Endothelial cell (in vitro differentiated cells): ENCODE measurements at regions not wholly inside any gene's neighbourhood (a gene's known extent, or its start where the extent isn't known, plus 50 kb on each side); places are given as distances from the start of the nearest gene placed in this dataset.
"Not testable (repeated sequence)": the region's sequence is repeated elsewhere in the genome, so short reads cannot be mapped to it uniquely, and the experiment has no call there.

Source experiments
- DNase-seq: peaks from one replicate; pipeline ENCODE4 v3.0.0; 2021; ENCODE audit warnings: low spot score
- H3K27ac Mint-ChIP-seq: one replicate; pipeline ENCODE4 v1.8.0; 2021; ENCODE audit warnings: mixed read lengths, inconsistent platforms; ENCODE audit not compliant: unreplicated experiment
- H3K27me3 Mint-ChIP-seq: one replicate; pipeline ENCODE4 v1.8.0; 2021; ENCODE audit warnings: mild to moderate bottlenecking, moderate library complexity, mixed read lengths, inconsistent platforms; ENCODE audit not compliant: unreplicated experiment
- H3K36me3 Mint-ChIP-seq: one replicate; pipeline ENCODE4 v1.8.0; 2021; ENCODE audit warnings: mild to moderate bottlenecking, low read depth, mixed read lengths, inconsistent platforms; ENCODE audit not compliant: unreplicated experiment
- H3K4me1 Mint-ChIP-seq: one replicate; pipeline ENCODE4 v1.8.0; 2021; ENCODE audit warnings: mild to moderate bottlenecking, mixed read lengths, inconsistent platforms; ENCODE audit not compliant: unreplicated experiment
- H3K4me3 Mint-ChIP-seq: one replicate; pipeline ENCODE4 v1.8.0; 2021; ENCODE audit warnings: mild to moderate bottlenecking, mixed read lengths, inconsistent platforms; ENCODE audit not compliant: unreplicated experiment
- H3K9me3 Mint-ChIP-seq: one replicate; pipeline ENCODE4 v1.8.0; 2021; ENCODE audit warnings: mixed read lengths, inconsistent platforms; ENCODE audit not compliant: unreplicated experiment
- TF ChIP-seq, protein P1 (sequence below): fragments of 200-600 bp; sonication (generic); IDR thresholded peaks from one replicate; pipeline ENCODE4 v1.5.0; 2021; ENCODE audit warnings: antibody characterized with exemption; ENCODE audit not compliant: unreplicated experiment

DNA sequence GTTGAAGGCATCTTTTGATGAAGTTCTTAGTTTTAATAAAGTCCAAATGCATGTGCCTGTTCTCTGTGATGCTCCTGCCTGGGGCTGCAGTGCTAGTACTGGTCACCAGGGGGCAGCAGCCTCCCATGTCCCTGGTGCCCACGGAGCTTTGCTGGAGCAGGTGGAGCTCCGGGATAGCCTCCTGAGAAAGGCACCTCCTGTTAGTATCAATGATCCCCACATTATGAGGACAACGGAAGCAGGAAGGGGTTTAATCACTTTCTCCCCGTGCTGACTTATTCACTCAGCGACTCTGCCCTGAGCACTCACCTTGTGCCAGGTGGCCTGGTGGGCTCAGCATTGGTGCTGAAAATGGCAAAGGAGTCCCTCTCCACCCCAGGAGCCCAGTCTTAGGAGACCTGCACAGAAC lies 123.0 kb upstream of the PZP start:
- peak; percentile 84 for DNase-seq
- peaks cover 1% of the 10 kb centered on the region for H3K9me3 Mint-ChIP-seq
- TF ChIP-seq, protein P1, sequence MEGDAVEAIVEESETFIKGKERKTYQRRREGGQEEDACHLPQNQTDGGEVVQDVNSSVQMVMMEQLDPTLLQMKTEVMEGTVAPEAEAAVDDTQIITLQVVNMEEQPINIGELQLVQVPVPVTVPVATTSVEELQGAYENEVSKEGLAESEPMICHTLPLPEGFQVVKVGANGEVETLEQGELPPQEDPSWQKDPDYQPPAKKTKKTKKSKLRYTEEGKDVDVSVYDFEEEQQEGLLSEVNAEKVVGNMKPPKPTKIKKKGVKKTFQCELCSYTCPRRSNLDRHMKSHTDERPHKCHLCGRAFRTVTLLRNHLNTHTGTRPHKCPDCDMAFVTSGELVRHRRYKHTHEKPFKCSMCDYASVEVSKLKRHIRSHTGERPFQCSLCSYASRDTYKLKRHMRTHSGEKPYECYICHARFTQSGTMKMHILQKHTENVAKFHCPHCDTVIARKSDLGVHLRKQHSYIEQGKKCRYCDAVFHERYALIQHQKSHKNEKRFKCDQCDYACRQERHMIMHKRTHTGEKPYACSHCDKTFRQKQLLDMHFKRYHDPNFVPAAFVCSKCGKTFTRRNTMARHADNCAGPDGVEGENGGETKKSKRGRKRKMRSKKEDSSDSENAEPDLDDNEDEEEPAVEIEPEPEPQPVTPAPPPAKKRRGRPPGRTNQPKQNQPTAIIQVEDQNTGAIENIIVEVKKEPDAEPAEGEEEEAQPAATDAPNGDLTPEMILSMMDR: peak; percentile 95
- H3K4me3 Mint-ChIP-seq: no peak overlapping the region
- H3K27me3 Mint-ChIP-seq: peaks cover 4% of the 10 kb centered on the region
- peaks cover under 1% of the 10 kb centered on the region for H3K36me3 Mint-ChIP-seq
- H3K27ac Mint-ChIP-seq: no peak overlapping the region
- no peaks in the 10 kb centered on the region for H3K4me1 Mint-ChIP-seq

DNA sequence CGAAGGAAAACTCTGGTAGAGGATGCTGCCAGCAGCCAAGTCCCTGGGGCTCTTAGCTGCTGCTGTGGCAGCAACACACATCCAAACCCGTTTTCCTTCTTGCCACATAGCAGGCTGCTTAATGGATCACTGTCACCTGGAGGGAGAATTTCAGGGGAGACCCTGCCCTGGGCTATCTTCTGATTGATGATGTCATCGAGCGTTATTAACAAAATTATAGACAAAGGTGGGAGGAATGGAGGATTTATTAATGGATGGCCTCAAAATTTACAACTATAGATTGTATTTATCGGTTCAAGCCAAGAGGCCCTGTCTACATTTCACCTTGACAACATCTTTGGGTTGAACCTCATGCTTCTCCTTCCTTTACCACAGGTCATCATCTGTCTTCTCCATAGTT lies 120.8 kb upstream of the PZP start:
- DNase-seq: no peak
- Mint-ChIP-seq H3K4me3 (no peak overlapping the region), H3K36me3 (no peaks in the 10 kb centered on the region), H3K27ac (no peak overlapping the region), H3K27me3 (peaks cover 5% of the 10 kb centered on the region), H3K9me3 (no peaks in the 10 kb centered on the region), H3K4me1 (no peaks in the 10 kb centered on the region)
- TF ChIP-seq, protein P1: no peak

DNA sequence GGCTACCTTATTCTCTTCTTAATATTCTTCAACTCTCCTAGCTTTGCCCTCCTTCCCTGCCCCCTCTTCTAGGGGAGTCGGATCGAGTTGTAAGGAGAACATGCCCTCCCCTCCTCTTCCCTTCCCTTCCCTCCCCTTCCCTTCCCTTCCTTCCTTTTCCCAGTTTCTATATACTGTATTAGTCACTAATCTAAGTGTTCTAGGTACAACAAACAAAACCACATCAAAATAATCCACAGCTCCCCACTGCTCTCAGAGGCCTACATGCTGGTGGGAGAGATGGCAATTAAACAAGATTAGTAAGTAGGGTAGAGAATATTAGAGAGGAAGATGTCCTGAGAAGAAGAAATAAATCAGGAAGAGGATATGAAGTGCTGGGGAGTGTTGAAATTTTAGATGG lies 119.9 kb upstream of the PZP start:
- TF ChIP-seq, protein P1: no peak
- Mint-ChIP-seq H3K4me1 (no peaks in the 10 kb centered on the region), H3K27ac (no peak overlapping the region), H3K9me3 (no peaks in the 10 kb centered on the region), H3K27me3 (peaks cover 4% of the 10 kb centered on the region), H3K4me3 (no peak overlapping the region), H3K36me3 (no peaks in the 10 kb centered on the region)
- no peak for DNase-seq

DNA sequence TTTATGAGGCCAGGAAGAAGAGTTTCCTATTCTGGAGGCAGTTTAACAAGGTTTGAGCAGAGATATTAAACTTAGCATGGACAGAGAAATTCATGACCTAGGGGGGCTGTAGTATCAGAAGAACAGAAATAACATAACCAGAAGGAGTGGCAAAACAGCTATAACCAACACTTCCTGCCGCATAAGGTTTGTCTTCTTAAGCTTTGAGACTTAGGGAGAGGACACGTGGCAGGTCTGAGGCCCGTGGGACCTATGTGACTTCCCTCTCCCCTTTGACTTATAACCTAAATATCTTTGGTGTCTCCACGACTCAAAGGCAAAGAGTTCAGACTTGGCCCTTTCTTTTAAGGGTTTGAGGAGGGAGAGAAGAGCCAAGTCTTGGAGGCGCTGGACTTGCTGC lies 119.1 kb upstream of the PZP start:
- no peak for DNase-seq
- H3K4me3 Mint-ChIP-seq: no peak overlapping the region
- no peaks in the 10 kb centered on the region for H3K4me1 Mint-ChIP-seq
- no peaks in the 10 kb centered on the region for H3K9me3 Mint-ChIP-seq
- TF ChIP-seq, protein P1: no peak
- H3K36me3 Mint-ChIP-seq: no peaks in the 10 kb centered on the region
- peaks cover 4% of the 10 kb centered on the region for H3K27me3 Mint-ChIP-seq
- H3K27ac Mint-ChIP-seq: no peak overlapping the region

DNA sequence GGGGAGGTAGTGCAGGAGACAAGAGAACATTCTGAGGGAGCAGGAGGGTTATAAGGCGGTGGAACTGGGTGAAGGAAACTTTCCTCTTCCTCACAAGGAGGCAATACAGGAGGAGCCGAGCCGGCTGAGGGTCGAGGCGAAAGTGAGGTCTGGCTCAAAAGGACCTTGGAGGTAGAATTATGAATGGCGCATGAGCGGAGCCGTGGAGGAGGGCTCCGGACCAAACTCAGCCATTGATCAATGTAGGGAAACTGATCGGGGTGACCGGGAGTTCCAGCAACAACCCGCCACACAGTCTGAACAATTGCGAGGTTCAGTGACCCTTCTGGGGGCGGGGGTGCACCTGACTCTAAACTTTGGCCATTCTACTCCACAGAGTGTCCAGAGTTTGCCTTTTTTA lies 118.7 kb upstream of the PZP start:
- H3K27ac Mint-ChIP-seq, DNase-seq, H3K4me3 Mint-ChIP-seq: not testable (repeated sequence)

DNA sequence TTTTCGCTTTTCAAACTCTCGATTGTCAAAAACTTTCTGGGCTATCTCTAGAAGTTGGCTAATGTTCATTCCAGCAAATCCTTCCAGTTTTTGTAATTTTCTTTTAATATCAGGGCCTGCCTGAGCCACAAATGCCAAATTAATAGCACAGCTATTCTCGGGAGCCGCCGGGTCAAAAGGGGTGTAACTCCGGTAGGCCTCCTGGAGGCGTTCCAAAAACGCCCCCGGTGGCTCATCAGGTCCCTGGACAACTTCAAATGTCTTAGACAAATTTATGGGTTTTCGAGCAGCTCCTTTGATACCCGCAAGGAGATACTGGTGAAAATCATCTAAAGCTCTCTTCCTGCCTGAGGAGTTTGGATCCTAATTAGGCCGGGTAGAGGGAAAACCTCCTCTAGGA lies 117.9 kb upstream of the PZP start:
- H3K27me3 Mint-ChIP-seq: peaks cover 4% of the 10 kb centered on the region
- TF ChIP-seq, protein P1: no peak
- no peak overlapping the region for H3K27ac Mint-ChIP-seq
- H3K4me1 Mint-ChIP-seq: no peaks in the 10 kb centered on the region
- no peak overlapping the region for H3K4me3 Mint-ChIP-seq
- H3K36me3 Mint-ChIP-seq: no peaks in the 10 kb centered on the region
- H3K9me3 Mint-ChIP-seq: no peaks in the 10 kb centered on the region
- no peak for DNase-seq

More for the DNA sequence above, 118.7 kb upstream of the PZP start:
- H3K36me3 Mint-ChIP-seq, H3K4me1 Mint-ChIP-seq, H3K9me3 Mint-ChIP-seq, H3K27me3 Mint-ChIP-seq: not testable (repeated sequence)
